ENCODE measurements at regions not wholly inside any gene's neighbourhood (a gene's known extent, or its start where the extent isn't known, plus 50 kb on each side); places are given as distances from the start of the nearest gene placed in this dataset.

DNA sequence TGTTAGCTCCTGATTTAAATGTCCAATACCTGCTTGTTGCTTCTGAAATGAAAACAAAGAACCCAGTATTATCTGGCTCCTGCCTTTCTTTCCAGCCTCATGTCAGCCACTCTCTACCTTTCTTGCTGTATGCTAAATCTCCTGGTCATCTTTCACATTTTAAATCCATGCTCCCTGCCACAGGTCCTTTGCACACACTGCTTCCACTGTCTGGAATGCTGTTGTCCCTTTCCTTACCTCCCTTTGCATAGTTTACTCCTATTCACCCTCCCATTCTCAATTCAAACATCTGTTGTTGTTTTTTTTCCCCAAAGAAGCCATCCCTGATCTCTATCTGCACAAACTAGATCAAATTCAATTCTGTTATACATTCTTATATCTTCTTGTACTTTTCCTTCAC is 97.0 kb upstream of the NR4A3 start:
- DNase-seq, result no peak

DNA sequence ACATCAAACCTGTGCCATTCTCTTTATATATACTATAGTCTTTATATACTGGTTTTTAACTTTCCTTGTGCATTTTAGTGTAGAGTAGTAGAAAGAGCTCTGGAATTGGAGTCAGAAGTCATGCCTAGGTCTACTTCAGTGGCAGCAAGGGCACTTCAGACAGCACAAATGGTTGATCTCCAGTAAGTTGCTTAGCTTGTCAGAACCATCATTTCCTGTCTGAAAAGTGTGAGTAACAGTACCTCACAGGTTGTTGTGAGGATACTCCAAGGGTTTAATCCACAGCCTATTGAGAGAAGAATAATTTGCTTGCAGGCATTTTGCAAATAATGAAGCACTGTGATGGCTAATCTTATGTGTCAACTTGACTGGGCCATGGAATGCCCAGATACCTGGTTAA is 95.8 kb upstream of the NR4A3 start:
- DNase-seq, result no peak

DNA sequence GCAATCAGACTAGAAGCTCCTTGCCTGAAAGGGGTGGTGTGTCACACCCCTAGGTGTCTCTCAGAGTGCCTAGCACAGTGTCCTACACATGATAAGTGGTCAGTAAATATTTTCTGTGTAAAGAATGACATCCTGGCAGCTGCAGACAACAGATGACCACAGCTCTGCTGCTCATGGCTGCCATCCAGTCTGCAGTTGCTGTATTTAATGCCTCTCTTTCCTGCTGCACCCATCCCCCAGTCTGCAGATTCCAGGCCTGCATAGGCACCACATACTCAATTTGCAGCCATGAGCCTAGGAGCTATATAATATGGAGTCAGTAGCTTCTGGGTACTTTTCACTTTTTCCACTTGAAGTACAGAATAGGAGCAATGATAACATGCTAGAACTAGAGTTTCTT is 94.9 kb upstream of the NR4A3 start:
- DNase-seq, result no peak

GRCh38 chr9:99730062-99730461 is 91.6 kb upstream of the NR4A3 start:
- DNase-seq, result no peak

GRCh38 chr9:99731950-99732349 is 89.7 kb upstream of the NR4A3 start:
- DNase-seq, result no peak

DNA sequence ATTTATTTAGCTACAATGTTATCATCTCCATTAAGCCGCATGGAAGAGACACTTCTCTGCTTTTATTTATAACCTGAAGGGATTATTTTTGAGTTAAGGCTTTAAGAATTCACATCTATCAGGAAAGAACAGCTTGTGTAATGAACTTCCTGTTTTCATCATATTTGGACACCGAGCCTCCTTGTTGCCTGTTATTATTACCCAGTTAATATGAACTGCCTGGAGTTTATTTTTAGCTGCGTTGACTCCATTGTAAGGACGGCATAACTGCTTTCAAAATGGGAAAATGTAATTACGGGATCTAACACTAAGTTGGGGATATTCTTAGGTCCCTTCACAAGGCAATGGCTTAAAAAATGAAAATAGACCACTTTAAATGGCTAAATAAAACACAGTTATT is 89.0 kb upstream of the NR4A3 start:
- DNase-seq, result no peak

GRCh38 chr9:99735041-99735440 is 86.6 kb upstream of the NR4A3 start:
- no peak for DNase-seq

DNA sequence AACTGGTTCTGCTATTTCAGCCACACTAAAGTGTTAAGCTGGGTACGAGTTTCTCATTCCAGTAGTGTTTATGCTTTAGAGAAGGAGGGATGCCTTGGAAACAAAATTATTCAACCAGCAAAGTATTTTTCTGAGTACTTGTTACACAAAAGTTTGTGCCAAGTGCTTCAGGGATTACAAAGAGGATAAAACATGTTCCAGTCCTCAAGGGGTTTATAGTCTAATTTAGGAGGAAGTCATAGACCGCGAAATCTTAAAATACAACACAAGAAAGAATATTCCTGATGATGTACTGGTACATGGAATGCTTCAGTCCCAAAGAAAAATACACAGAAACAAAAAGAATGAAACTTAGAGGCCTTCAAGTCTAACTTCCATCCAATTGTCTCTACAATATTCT is 85.4 kb upstream of the NR4A3 start:
- no peak for DNase-seq

DNA sequence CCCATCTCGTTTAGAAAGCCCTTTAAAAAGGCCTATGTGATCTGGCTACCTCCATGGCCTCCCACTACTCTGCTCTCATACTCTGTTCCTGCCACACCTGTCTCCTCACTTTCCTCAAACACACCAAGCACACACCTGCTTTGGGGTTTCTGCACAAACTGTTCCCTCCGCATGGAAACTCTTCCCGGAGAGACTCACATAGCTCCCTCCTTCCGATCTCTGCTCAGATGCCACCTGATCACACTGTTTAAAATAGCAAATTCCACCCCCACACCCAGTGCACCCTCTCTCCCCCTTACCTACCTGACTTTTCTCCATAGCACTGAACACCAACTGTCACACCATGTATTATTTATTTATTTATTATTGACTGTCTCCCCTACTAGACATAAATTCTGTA is 84.0 kb upstream of the NR4A3 start:
- no peak for DNase-seq

DNA sequence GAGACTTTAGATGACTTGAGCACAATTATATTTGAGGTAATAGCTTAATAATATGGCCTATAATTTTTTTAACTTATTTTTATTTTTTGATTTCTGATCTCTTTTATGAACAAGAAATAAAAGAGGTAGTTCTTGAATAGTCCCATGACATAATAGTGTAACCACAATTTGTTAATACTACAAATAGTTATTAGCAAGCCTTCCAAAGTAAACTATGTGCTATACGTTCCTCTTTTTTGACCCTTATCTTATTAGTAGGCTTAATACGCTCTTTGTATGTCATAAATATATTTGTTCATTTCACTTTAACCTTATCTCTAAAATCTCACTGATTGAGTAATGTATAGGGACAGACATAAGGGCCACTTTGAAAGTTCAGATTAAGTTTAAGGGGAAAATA is 78.7 kb upstream of the NR4A3 start:
- no peak for DNase-seq

GRCh38 chr9:99743455-99743854 is 78.2 kb upstream of the NR4A3 start:
- no peak for DNase-seq

DNA sequence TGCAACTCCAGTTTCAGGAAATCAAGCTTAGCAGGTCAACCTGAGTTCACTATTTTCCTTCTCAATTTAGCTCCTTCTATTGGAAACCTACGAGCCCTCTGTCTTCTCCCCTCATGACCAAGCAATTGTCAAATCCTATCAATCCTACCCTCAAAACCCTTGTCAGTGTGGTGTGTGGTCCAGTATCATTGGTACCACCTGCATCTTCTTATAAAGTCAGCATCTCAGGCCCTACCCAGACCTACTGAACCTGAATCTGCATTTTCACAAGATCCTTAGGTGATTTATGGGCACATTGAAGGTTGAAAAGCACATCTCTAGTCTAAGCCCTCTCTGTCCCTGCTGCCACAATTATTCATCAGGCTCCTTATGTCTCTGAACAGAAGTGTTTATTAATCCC is 77.6 kb upstream of the NR4A3 start:
- DNase-seq, result no peak

GRCh38 chr9:99745085-99745484 is 76.6 kb upstream of the NR4A3 start:
- no peak for DNase-seq

GRCh38 chr9:99746406-99746805 is 75.3 kb upstream of the NR4A3 start:
- no peak for DNase-seq

- no peak for DNase-seq
Measured at GRCh38 chr9:99748266-99748665, 73.4 kb upstream of the NR4A3 start.

DNA sequence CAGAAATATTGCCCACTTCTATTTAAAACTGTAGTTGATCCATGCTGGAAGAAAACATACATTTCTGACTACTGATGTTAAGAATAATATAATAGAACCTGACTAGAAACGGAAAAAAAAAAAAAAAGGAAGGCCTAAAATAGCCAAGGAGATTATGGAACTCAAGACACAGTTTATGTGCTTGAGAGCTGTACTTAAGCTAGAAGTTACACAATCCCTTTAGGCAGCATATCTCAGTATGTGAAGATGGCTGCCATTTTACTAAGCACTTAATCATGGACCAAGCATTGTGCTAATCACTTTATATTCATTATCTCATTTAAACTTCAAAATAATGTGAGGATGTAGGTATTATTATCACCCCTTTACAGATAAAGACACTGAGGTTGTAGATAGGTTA is 73.0 kb upstream of the NR4A3 start:
- DNase-seq, result no peak

DNA sequence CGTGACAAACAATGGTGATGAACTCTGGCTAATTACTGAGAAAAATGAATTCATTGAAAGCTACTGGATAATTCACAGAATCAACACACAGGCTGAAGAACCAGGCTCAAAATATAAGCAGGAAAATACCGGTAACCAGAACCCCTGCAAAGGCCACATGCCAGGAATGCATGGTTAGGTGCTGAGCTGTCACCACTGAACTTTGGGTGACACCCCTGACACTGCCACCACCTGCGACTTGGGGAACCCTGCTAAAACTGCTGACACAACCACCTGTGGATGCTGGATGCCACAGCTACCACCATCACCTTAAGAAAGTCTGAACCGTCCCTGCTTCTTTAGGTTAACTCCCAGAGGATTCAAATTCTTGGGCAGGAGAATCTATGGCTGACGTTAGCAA is 72.0 kb upstream of the NR4A3 start:
- DNase-seq, result no peak

DNA sequence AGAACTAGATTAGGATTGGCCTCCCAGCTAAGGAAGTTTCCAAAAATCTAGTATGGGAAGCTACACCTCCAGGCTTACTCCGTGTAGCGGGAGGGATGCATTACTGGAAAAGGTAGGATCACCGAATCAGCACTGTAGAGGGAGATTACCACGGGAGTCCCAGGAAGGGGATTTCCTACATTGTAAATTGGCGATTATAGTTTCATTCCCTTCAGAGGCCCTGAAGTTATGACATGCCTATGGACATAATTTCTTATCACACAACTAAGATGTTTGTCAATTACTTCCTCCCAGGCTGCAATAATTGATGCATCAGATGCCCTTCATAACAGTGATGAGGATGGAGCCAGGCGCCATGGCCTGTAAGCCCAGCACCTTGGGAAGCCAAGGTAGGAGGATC is 71.2 kb upstream of the NR4A3 start:
- DNase-seq, result no peak

- no peak for DNase-seq
Measured at GRCh38 chr9:99752417-99753109, 69.1 kb upstream of the NR4A3 start.

GRCh38 chr9:99753436-99753835 is 68.2 kb upstream of the NR4A3 start:
- DNase-seq, result no peak

- DNase-seq, result no peak
Measured at GRCh38 chr9:99760421-99760820, 61.3 kb upstream of the NR4A3 start.

- no peak for DNase-seq
Measured at GRCh38 chr9:99762470-99762869, 59.2 kb upstream of the NR4A3 start.

Measured in NCI-H748 treated with DMSO at 0.1 percent for 48 hours (cell line).